Psoas muscle (tissue), 7 donors: ENCODE measurements at regions not wholly inside any gene's neighbourhood (a gene's known extent, or its start where the extent isn't known, plus 50 kb on each side); places are given as distances from the start of the nearest gene placed in this dataset.

ENCODE experiments used
- ATAC-seq, 4 donors: fragments of 200-7000 bp; cut with Tn5 transposase; one replicate each; pipeline ENCODE4 v1.9.1; 2020; ENCODE audit warnings: moderate library complexity in 3 of 4, mild to moderate bottlenecking in 2 of 4
- DNase-seq, 2 donors: peaks; one replicate each; pipeline ENCODE4 v3.0.0-alpha.2; 2020
- H3K27ac ChIP-seq: fragments of 200-600 bp; one replicate; pipeline ENCODE4 v1.8.0; 2022
- H3K27me3 ChIP-seq, 3 donors: fragments of 200-600 bp in 1 of 3; one replicate each; pipeline versions ENCODE4 v1.6.1 to v1.8.0; 2013 to 2022; ENCODE audit warnings: low read length in 2 of 3, mild to moderate bottlenecking in 2 of 3, moderate library complexity in 1 of 3; ENCODE audit not compliant: insufficient read depth in 3 of 3
- H3K36me3 ChIP-seq, 2 donors: fragments of 200-600 bp in 1 of 2; one replicate each; pipeline versions ENCODE4 v1.6.1 to v1.8.0; 2013 to 2022; ENCODE audit warnings: low read depth in 1 of 2, mild to moderate bottlenecking in 1 of 2, moderate library complexity in 1 of 2; ENCODE audit not compliant: insufficient read depth in 1 of 2
- H3K4me1 ChIP-seq: fragments of 200-600 bp; one replicate; pipeline ENCODE4 v1.8.0; 2022
- H3K4me3 ChIP-seq: fragments of 200-600 bp; one replicate; pipeline ENCODE4 v1.8.0; 2022; ENCODE audit warnings: mild to moderate bottlenecking
- H3K9me3 ChIP-seq: fragments of 200-600 bp; one replicate; pipeline ENCODE4 v1.8.0; 2022
- WGBS, 3 donors: extraction: QIAGEN DNeasy Blood & Tissue Kit; methylation state at CpG; one replicate each; pipeline versions ENCODE4 v1.1.6 to v1.1.7; 2013; 5-methylcytosine and 5-hydroxymethylcytosine counted together
- intact Hi-C, 2 donors: fragments of 100-400 bp; cut with DNase I; formaldehyde crosslinking; loops; one replicate each; pipeline versions ENCODE4 v1.11.0 to v1.14.2; 2022
- TF ChIP-seq, protein P1 (sequence below): fragments of 200-600 bp; IDR thresholded peaks from one replicate; pipeline ENCODE4 v1.8.0; 2022; ENCODE audit warnings: antibody characterized with exemption
- donor health status: healthy with polysubstance abuse.
- donor health status: DM: no; HTN: no; CAD: no; lungs with moderate emphysema.
- donor health status: Bipolar disorder and iron deficiency.
- donor health status: healthy.
- donor health status: DM: yes; HTN: yes; CAD: no.
- donor health status: DM: no; HTN: no; CAD: no.
- donor health status: DM: yes; HTN: yes; CAD: no.

DNA sequence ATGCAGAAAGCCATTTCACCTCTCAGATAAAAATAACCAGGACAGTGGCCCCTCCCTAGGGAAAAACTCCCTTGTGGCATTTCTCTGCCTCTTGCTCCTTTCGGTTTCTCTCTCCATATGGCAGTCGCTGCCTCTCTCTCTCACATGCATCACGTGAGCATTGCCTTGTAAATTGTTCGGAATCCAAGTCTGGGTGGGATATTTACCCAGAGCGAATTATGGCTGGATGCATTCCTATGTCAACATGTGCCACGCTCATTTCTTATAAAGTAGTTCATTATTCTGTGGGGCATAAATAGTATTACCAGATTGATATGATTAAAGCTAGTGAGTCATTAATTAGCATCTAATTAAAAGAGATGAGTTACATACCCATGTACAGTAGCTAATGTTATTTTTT lies 392.9 kb downstream of the INSC start:
- H3K4me3 ChIP-seq = no peak overlapping the region
- TF ChIP-seq, protein P1, sequence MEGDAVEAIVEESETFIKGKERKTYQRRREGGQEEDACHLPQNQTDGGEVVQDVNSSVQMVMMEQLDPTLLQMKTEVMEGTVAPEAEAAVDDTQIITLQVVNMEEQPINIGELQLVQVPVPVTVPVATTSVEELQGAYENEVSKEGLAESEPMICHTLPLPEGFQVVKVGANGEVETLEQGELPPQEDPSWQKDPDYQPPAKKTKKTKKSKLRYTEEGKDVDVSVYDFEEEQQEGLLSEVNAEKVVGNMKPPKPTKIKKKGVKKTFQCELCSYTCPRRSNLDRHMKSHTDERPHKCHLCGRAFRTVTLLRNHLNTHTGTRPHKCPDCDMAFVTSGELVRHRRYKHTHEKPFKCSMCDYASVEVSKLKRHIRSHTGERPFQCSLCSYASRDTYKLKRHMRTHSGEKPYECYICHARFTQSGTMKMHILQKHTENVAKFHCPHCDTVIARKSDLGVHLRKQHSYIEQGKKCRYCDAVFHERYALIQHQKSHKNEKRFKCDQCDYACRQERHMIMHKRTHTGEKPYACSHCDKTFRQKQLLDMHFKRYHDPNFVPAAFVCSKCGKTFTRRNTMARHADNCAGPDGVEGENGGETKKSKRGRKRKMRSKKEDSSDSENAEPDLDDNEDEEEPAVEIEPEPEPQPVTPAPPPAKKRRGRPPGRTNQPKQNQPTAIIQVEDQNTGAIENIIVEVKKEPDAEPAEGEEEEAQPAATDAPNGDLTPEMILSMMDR = no peak
- intact Hi-C loops = no loop called here
- no peaks in the 10 kb centered on the region for H3K4me1 ChIP-seq
- 47 to 52% (median 52%) methylated on average over 6 of the region's 6 CpGs for WGBS, 3 donors
- no peak overlapping the region for H3K27ac ChIP-seq
- H3K27me3 ChIP-seq = no peaks in the 10 kb centered on the region
- H3K9me3 ChIP-seq = no peaks in the 10 kb centered on the region
- no peaks in the 10 kb centered on the region for H3K36me3 ChIP-seq
- DNase-seq (no peak), ATAC-seq (no peak)

DNA sequence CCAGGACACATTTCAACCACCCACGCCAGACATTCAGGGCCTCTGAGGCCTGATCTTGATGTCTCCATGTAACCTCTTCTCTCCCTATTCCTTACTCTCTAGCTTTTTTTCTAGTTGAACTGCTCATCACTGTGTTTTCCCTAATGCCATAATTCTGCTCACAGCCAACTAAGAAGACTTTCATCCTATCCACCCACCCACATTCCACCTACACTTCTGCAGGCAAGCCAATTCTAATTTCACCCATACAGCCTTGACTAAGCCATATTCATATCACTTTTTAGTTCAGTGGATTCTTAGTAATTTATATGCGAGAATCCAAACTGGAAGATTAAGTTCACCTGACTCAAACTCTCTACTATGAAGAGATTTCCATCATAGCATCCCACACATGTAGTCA lies 394.4 kb downstream of the INSC start:
- ATAC-seq = no peak
- no peaks in the 10 kb centered on the region for H3K4me1 ChIP-seq
- no peak overlapping the region for H3K27ac ChIP-seq
- H3K36me3 ChIP-seq = no peaks in the 10 kb centered on the region
- WGBS, 3 donors = 91 to 98% (median 97%) methylated on average over 2 of the region's 2 CpGs
- H3K27me3 ChIP-seq = no peaks in the 10 kb centered on the region
- H3K9me3 ChIP-seq = peaks cover 4% of the 10 kb centered on the region
- no peak for DNase-seq
- TF ChIP-seq, protein P1 = no peak
- H3K4me3 ChIP-seq = no peak overlapping the region
- intact Hi-C loops = no loop called here

DNA sequence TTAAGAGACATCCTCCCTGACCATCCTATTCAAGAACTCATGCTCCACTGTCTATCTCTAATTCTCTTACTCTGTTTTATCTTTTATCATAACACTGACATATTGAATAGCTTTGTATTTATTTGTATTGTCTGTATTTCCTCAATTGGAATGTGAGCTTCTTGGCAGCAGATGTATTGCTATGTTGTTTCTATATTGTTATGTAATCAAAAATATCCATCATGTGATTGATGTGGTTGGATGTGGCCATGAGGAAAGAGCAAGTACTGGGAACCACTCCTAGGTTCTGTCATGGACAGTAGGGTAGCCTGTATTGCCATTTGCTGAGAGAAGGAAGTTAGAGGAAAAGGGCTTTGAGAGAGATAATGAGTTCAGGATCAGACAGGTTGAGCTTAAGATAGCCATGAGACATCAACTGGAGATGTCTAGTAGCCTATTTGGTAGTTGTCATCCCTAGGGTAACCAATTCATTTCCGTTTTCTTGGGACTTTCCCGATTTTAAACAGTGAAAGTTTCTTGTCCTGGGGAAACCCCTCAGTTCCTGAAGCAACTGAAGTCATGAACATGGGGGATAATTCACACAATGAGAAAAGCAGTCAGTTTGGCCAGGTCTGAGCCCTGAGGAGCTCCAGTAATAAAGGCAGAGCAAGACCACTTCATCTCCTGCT lies 404.5 kb downstream of the INSC start:
- Histone ChIP-seq H3K9me3 (peaks cover 16% of the 10 kb centered on the region), H3K27ac (no peak overlapping the region), H3K4me3 (no peak overlapping the region), H3K36me3 (no peaks in the 10 kb centered on the region), H3K4me1 (no peaks in the 10 kb centered on the region), H3K27me3 (no peaks in the 10 kb centered on the region)
- 59 to 69% (median 66%) methylated on average over 2 of the region's 2 CpGs for WGBS, 3 donors
- intact Hi-C loops = no loop called here
- DNase-seq (no peak), ATAC-seq (no peak)
- TF ChIP-seq, protein P1 = no peak

DNA sequence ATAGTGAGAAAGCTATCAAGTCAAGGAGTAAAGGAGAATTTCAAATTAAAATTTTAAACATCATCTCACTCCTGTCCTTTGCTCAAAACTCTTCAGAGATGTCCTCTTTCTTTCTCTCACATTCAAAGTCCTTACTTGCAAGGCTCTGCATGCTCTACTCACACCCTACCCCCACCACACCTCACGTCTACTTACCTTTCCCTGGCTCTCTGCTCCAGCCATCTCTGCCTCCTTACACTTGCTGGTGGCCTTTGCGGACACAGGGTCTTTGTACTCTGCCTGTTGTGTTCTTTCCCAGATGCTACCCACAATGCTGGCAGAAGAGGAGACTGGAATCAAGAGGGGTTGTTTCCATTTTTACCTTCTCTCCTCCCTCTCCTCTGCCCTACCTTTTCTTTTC lies 405.2 kb downstream of the INSC start:
- H3K27ac ChIP-seq = no peak overlapping the region
- no peaks in the 10 kb centered on the region for H3K27me3 ChIP-seq
- no peak overlapping the region for H3K4me3 ChIP-seq
- intact Hi-C loops = no loop called here
- 77 to 79% (median 77%) methylated on average over 2 of the region's 2 CpGs for WGBS, 3 donors
- ATAC-seq = no peak
- H3K4me1 ChIP-seq = no peaks in the 10 kb centered on the region
- peaks cover 11% of the 10 kb centered on the region for H3K9me3 ChIP-seq
- TF ChIP-seq, protein P1 = no peak
- H3K36me3 ChIP-seq = no peaks in the 10 kb centered on the region
- DNase-seq = no peak

DNA sequence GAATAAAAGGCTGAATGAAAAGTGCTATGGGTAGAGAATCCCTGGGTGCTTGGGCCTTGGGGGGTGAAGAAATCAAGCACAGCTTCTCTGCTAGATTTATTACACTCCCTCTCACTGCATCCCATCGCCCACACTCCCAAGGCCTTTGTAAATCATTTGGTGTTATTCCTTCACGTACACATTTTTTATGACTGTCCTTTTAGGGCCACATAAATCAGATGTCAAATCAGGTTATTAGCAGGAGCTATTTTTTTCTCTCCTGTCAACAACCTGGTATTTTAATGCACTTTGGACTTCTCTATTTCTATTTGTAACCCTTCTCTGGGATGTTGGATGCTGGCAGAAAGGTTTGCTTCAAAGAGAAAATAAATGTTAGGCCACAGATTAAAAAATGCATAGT lies 408.8 kb downstream of the INSC start:
- Histone ChIP-seq H3K27me3 (no peaks in the 10 kb centered on the region), H3K4me3 (no peak overlapping the region), H3K9me3 (peaks cover 10% of the 10 kb centered on the region), H3K4me1 (no peaks in the 10 kb centered on the region), H3K27ac (no peak overlapping the region), H3K36me3 (no peaks in the 10 kb centered on the region)
- DNase-seq (no peak), ATAC-seq (no peak)
- 16 to 33% (median 31%) methylated on average over 2 of the region's 2 CpGs for WGBS, 3 donors
- TF ChIP-seq, protein P1 = no peak
- intact Hi-C loops = no loop called here
